ENCODE measurements at regions not wholly inside any gene's neighbourhood (a gene's known extent, or its start where the extent isn't known, plus 50 kb on each side); places are given as distances from the start of the nearest gene placed in this dataset.

GRCh38 chr1:244352156-244352830, 99.4 kb downstream of the ADSS2 start:
- DNase-seq: no peak

DNA sequence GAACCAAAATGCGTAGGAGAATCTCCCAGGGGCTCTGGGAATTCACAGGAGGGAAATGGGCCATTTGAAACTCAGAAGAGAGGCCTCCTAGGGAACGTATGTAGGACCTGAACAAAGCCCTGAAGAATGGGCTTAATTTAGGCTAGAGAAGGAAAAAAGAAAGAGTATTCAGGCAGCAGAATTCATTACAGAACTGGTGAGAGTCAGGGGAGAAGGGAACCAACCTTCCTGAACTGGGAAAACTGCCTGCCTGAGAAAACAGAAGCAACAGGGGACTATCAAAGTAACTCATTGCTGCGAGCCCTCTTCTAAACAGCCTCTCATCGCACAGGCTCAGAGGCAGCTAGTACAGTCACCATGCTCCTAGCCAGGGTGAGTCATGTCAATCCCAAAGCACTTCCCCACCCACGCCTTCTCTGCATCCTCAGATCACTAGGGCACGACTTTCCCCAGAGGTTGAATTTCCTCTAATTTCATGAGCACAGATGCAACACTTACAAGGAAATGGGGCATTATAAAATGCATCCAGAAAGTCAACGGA, 98.1 kb downstream of the ADSS2 start:
- peak; percentile 47 for DNase-seq

DNA sequence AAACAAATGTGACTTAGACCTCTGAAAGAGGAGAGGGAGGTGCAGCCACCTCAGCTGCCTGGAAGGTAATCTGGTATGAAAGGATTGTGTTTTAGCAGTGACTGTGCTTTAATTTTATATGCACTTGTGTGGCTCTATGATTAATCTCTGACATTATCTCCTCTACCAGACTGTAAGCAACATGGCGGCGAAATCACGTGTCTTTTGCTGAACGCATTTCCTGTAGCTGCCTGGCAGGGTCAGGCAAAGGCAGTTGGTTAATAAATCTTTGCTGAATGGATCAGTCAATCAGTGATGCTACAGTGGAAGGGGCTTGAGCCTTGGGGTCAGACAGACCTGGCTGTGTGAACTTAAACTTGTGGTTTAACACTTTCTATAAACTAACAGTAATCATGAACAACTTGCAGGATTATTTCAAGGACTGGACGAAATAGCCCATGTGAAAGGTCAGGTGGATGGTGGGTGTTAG, 96.9 kb downstream of the ADSS2 start:
- no peak for DNase-seq

DNA sequence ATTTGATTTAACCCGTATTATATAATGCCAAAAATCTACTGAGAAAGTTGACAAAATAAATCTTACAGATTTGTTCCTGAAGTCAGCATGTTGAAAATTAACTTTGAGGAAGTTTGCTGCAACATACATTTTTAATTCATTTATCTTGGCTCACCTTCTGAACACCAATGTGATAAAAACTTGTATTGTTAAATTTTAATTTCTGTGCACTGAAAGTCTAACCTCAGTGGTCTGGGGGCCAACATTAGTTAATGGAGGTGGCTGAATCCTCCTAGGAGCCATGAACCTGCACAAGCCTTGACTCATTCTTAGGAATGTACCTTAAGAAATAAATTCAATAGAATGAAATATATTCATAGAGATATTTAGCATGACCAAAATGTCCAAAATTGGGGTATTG, 95.3 kb downstream of the ADSS2 start:
- no peak for DNase-seq
